AG10803 (cell line): ENCODE measurements at regions not wholly inside any gene's neighbourhood (a gene's known extent, or its start where the extent isn't known, plus 50 kb on each side); places are given as distances from the start of the nearest gene placed in this dataset.
"Not testable (repeated sequence)": the region's sequence is repeated elsewhere in the genome, so short reads cannot be mapped to it uniquely, and the experiment has no call there.

Source experiments
- DNase-seq: peaks from one replicate; pipeline ENCODE4 v3.0.0; 2010; ENCODE audit warnings: low read depth
- H3K4me3 ChIP-seq: 2 replicates; pipeline ENCODE4 v1.5.1; 2011; ENCODE audit warnings: mild to moderate bottlenecking, low read length, control low read depth
- CTCF ChIP-seq: conservative IDR thresholded peaks from 2 replicates; pipeline ENCODE4 v1.5.1; 2011; ENCODE audit warnings: mild to moderate bottlenecking, low read length, control low read depth, inconsistent platforms

DNA sequence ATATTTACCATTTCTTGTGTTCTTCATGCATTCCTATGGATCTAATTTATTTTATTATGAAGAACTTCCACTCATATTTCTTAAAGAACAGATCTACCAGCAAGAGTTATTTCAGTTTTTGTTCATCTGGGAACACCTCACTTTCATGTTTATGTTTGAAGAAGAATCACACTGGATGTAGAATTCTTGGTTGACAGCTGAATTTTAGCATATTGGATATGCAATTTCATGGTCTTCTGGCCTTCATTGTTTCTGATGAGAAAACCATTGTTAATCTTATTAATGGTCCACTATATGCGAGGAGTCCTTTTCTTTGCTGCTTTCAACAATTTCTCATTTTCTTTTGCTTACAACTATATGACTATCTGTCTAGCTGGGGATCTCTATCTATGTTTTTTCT lies 189.2 kb downstream of the UXS1 start:
- no peak for TF ChIP-seq CTCF
- no peak for DNase-seq
- H3K4me3 ChIP-seq, result no peak overlapping the region

GRCh38 chr2:105999211-105999989 lies 194.7 kb downstream of the UXS1 start:
- no peak for TF ChIP-seq CTCF
- no peak for DNase-seq
- no peak overlapping the region for H3K4me3 ChIP-seq

GRCh38 chr2:105997711-105998110 lies 196.4 kb downstream of the UXS1 start:
- TF ChIP-seq CTCF, result no peak
- no peak overlapping the region for H3K4me3 ChIP-seq
- no peak for DNase-seq

DNA sequence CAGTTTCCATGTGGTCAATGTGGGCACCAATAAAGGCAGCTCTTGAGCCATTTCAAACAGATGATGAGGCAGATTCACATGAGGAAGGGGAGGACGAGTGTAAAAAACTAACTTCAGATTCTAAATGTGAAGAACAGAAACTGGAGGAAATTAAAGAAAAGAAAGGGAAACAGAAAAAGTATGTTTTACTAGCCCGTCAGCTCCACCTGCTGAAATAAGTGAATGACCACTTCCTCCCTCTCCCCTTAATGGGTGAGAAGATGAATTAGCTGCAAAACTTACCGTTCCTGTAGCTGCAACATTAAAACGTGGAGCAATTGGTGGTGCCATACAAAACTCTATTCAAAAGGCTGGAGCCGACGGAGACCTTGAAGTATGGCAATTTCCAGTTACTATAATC lies 203.5 kb downstream of the UXS1 start:
- H3K4me3 ChIP-seq, result no peak overlapping the region
- TF ChIP-seq CTCF, result no peak
- DNase-seq, result no peak

- DNase-seq, H3K4me3 ChIP-seq: not testable (repeated sequence)
Observed at GRCh38 chr2:105989803-105990202, 204.3 kb downstream of the UXS1 start.

DNA sequence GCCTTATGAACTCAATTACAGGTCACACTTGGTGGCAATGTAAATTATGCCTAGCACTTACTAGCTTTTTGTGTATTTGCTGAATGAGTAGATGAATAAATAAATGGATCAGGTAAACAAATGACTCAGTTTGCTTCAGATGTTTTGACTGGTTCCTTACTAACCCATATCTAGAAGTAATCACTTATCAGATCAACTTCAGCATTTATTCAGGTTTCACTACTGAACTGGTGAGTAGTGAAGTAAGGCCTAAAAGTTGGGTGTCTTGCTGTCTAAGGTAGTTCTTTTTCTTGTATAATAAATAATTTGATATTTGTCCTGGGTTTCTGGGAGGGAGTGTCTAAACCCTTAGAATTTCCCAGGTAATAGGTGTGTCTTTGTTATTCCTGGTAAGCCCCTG lies 205.0 kb downstream of the UXS1 start:
- no peak for TF ChIP-seq CTCF
- no peak overlapping the region for H3K4me3 ChIP-seq
- DNase-seq, result no peak

DNA sequence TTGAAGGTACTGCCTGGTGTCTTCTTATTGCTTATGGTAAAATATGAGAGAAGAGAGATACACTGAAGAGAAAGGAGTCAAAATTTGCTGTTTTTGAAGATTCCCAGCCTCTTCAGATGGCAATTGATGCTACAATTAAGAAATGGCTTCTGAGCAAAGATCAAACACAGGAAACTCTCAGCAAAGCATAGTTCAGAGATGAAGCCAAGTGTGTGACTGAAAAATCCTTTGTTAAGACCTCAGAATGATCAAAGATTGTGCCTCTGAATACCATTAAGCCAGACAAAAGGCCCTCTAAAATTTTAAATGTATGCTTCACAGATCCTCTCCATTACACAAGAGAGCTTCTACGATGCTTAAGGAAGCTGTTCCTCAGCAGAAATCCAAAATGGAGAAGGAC lies 216.3 kb downstream of the UXS1 start:
- TF ChIP-seq CTCF, result no peak
- no peak overlapping the region for H3K4me3 ChIP-seq
- no peak for DNase-seq
